ENCODE measurements at regions not wholly inside any gene's neighbourhood (a gene's known extent, or its start where the extent isn't known, plus 50 kb on each side); places are given as distances from the start of the nearest gene placed in this dataset.

DNA sequence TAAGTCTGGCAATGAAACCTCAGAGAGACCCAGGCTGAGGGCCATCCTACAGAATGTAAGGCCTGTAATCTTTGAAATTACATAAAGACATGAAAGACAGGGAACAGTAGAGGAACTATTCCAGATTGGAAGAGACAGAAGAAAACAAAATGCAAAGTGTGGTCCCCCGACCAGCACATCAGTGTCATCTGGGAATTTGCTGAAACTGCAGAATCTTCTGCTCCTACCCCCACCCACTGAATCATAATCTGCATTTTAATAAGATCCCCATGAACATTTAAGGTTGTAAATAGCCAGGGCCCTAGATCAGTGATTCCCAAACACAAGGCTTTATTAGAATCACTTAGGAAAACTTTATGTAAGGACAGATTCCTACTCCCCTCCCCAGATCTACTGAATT, 154.4 kb downstream of the NOC3L start:
- FAIRE-seq (no peak), DNase-seq (ENCODE audit: low read depth in 1 of 2, low spot score in 2 of 2) (no peak)
- Histone ChIP-seq H3K4ac (replicated peaks; ENCODE audit: insufficient read length, low read depth, low read length) (no peak overlapping the region), H2BK120ac (replicated peaks; ENCODE audit: low read depth, low read length) (no peak overlapping the region), H3K9ac (replicated peaks in 1 of 4; ENCODE audit: extremely low read depth in 1 of 4, low read depth in 3 of 4, low read length in 3 of 4) (no peak overlapping the region), H3K79me2 (ENCODE audit: control insufficient read depth in 1 of 2, insufficient read depth in 2 of 2, low read length in 2 of 2) (no peaks in the 10 kb centered on the region), H4K91ac (replicated peaks; ENCODE audit: insufficient read length, low read length) (no peak overlapping the region), H3K27me3 (replicated peaks in 1 of 4; ENCODE audit: control insufficient read depth in 3 of 4, extremely low read depth in 1 of 4, insufficient read depth in 3 of 4, low read length in 3 of 4) (no peaks in the 10 kb centered on the region), H3K14ac (ENCODE audit: insufficient read length) (no peak overlapping the region), H4K8ac (ENCODE audit: extremely low read depth, insufficient read depth, low read length) (no peak overlapping the region), H4K5ac (ENCODE audit: insufficient read length, low read depth, low read length) (no peak overlapping the region), H2BK5ac (ENCODE audit: low read depth, low read length) (no peak overlapping the region), H2AK5ac (ENCODE audit: low read depth, low read length) (no peak overlapping the region), H3K79me1 (ENCODE audit: low read depth, low read length) (no peaks in the 10 kb centered on the region), H3K36me3 (ENCODE audit: control insufficient read depth in 2 of 4, insufficient read depth in 4 of 4, low read length in 3 of 4) (no peaks in the 10 kb centered on the region), H3K23me2 (ENCODE audit: low read depth, low read length) (no peaks in the 10 kb centered on the region), H2BK20ac (ENCODE audit: low read length) (no peak overlapping the region), H2AFZ (ENCODE audit: low read length) (no peak overlapping the region), H3K4me2 (ENCODE audit: insufficient read depth in 1 of 2, low read depth in 2 of 2, low read length in 2 of 2) (no peak overlapping the region), H2BK12ac (ENCODE audit: low read depth, low read length) (no peak overlapping the region), H3K9me3 (ENCODE audit: insufficient read depth in 2 of 2, low read depth in 1 of 2, low read length in 1 of 2) (no peaks in the 10 kb centered on the region), H3K4me1 (replicated peaks in 1 of 4; ENCODE audit: control insufficient read depth in 3 of 4, insufficient read depth in 4 of 4, low read length in 3 of 4) (no peaks in the 10 kb centered on the region; a peak in 1 of 7 replicates), H3K56ac (replicated peaks; ENCODE audit: insufficient read length, low read depth, low read length) (no peak overlapping the region), H2BK15ac (ENCODE audit: low read length) (no peak overlapping the region), H4K20me1 (replicated peaks in 1 of 2; ENCODE audit: control insufficient read depth in 1 of 2, insufficient read depth in 2 of 2, low read length in 2 of 2) (no peaks in the 10 kb centered on the region), H3K27ac (ENCODE audit: low read depth, low read length) (no peak overlapping the region), H3K4me3 (ENCODE audit: extremely low read depth in 1 of 4, insufficient read depth in 2 of 4, low read depth in 3 of 4, low read length in 4 of 4) (no peak overlapping the region), H3K23ac (ENCODE audit: insufficient read length) (no peak overlapping the region), H3K18ac (ENCODE audit: extremely low read depth, low read length) (no peak overlapping the region)
- ChIA-PET CTCF (ENCODE audit: partially characterized antibody) (no interaction called here), POLR2A (ENCODE audit: partially characterized antibody) (no interaction called here)
- 81% methylated on average over 1 of the region's 1 CpG; no CpG with 5 or more reads in 1 of the 2 experiments for WGBS, 2 experiments (ENCODE audit: extremely low coverage in 1 of 2, insufficient coverage in 1 of 2, insufficient read length in 1 of 2, insufficient replicate concordance in 2 of 2, low coverage in 1 of 2, low lambda C conversion rate in 2 of 2, missing lambda C conversion rate in 1 of 2)
- TF ChIP-seq CHD1 (IDR thresholded peaks at IDR 0.05; ENCODE audit: low read depth, low read length) (no peak), EP300 (IDR thresholded peaks at IDR 0.05; ENCODE audit: borderline replicate concordance in 1 of 2, low read depth in 2 of 2, low read length in 2 of 2) (no peak), TAF1 (IDR thresholded peaks at IDR 0.05; ENCODE audit: low read depth, low read length) (no peak), YY1 (IDR thresholded peaks at IDR 0.05; ENCODE audit: low read depth, low read length) (no peak), POU5F1 (IDR thresholded peaks at IDR 0.05; ENCODE audit: low read depth, low read length) (no peak), RXRA (IDR thresholded peaks at IDR 0.05; ENCODE audit: insufficient read depth, low read depth, low read length) (no peak), SRF (IDR thresholded peaks at IDR 0.05; ENCODE audit: low read depth, low read length) (no peak), BRCA1 (IDR thresholded peaks at IDR 0.05; ENCODE audit: low read depth, low read length) (no peak), SIN3A (conservative IDR thresholded peaks at IDR 0.05 in 1 of 2, IDR thresholded peaks at IDR 0.05 in 1 of 2; ENCODE audit: low read depth in 1 of 2, low read length in 2 of 2) (no peak), SIRT6 (IDR thresholded peaks at IDR 0.05; ENCODE audit: low read length) (no peak), HDAC6 (IDR thresholded peaks at IDR 0.05; ENCODE audit: low read depth, low read length) (no peak)

All from H1 (cell line).